GM19467 (cell line): ENCODE measurements at regions not wholly inside any gene's neighbourhood (a gene's known extent, or its start where the extent isn't known, plus 50 kb on each side); places are given as distances from the start of the nearest gene placed in this dataset.

Source experiments
- ATAC-seq: cut with Tn5 transposase; IDR thresholded peaks from one replicate; pipeline ENCODE4 v1.9.1; 2021; ENCODE audit warnings: mild to moderate bottlenecking, moderate library complexity; ENCODE audit not compliant: unreplicated experiment

DNA sequence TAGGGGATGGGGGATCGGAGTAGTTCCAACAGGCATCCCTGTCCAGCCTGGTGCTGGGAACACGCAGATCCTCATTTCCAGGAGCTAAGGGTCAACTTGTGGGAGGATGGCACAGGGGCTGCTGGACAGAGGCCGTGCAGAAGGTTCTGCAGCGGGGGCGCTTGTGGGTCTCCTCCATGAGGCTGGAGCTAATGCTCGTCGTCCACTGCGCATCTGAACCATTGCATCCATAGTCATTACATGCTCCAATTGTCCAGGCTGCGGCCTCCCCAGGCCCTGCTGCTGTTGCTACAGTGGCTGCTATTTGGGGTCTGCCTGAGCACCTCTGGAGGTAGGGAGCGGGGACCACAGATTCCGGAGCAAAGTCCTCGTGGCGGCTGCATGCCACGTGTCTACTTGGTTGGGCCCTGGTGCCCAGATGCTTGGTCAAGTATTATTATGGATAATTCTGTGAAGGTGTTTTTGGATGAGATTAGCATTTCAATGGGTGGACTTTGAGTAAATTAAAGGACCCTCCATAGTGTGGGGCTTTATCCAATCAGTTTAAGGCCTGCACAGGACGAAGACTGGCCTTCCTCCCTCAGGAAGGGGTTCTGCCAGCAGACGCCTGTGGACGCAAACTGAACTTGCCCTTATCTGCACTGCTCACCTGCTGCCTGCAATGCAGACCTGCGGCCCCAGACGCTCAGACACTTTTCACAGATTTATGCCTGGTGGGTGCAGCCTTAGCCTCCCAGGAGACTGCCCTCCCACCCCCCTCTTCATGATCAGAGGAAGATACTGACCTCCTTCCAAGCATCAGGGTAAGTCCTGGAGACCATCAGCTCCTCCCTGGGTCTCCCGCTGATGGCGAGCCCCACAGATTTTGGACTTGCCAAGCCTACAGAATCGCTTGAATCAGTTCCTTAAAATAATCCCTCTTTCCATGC, 127.5 kb upstream of the IRX4 start:
- ATAC-seq = no peak

GRCh38 chr5:2008851-2009629, 126.3 kb upstream of the IRX4 start:
- ATAC-seq = no peak

- ATAC-seq = no peak
These were observed 125.3 kb upstream of the IRX4 start for GRCh38 chr5:2007878-2008501.

DNA sequence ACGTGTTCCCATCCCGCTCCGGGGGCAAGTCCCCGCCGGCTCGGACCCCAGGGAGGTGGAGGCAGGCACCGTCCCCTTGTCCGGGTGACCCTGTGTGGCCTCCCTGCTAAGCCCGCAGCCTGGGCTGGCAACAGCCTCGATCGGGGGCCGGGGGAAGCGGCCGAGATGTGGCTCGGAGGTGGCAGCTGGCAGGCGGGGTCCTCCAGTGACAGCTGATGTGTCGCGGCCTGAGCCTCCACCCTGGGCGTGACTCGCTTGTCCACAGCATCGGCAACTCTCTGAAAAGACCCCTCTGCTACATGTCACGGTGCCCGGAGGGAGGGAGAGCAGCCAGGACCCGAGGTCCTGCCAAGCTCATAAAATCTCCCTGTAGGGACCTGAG, 124.8 kb upstream of the IRX4 start:
- ATAC-seq = no peak

GRCh38 chr5:2006971-2007291, 124.2 kb upstream of the IRX4 start:
- ATAC-seq = no peak

DNA sequence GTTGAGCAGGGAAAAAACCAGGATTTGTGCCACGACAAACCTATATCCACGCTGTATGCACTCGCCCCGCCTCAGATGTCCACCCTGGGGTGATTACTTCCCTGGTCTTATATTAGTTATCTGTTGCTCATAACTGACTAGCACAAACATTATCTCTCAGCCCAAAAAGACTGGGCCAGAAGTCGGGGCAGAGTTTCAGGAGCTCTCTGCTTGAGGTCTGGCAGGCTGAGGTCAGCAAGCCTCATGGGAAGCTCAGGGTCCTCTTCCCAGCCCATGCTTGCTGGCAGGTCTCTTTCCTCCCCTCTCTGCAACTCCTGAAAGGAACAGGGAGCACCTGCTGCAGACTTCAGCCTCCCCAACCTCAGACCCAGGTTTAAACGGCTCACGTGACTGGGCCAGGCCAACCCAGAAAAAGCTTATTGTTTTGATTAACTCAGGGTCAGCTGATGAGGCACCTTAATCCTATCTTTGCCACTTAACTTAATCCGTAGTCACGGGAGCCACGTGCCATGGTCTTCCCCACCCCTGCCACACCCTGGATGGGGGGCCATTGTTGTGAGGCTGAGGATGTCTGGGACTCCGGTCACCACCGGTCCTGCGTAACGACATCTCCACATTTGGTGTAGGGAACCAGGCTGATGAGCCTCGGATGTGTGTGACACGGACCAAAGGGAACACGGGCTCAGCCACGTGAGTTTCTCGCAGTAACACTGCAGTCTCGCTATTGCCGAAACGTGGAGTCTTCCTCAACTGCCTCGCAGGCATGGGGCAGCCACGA, 123.7 kb upstream of the IRX4 start:
- no peak for ATAC-seq

GRCh38 chr5:2005101-2006041, 122.6 kb upstream of the IRX4 start:
- ATAC-seq = no peak

DNA sequence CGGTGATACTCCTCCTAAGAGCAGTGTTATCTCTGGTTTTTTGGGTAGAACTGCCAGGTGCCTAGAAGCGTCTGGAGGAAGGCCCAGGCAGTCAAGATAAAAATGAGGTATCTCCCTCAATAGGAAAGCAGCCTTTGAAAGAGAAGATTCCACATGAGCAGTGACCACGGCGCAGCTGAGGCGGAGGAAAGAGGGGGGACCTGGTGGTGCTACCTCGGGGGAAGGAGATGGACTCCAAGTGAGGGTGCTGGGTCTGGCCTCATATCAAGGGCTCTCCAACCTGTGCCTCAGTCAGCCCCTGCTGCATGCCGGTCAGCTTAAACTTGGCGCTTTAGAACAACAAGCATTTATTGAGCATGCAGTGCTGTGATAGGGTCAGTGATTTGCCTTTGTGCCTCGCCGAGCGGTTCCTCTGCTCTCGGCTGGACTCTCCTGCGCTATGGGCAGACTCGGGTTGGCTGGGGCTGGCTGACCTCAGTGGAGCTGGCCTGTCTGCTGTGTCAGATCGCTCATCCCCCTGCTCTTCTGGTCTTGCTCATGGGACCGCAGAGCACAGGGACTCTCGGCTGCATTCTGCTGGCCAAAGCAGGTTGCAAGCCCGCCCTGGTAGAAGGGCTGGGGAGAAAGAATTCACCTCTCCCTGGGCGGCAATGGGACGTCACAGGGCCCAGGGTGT, 121.1 kb upstream of the IRX4 start:
- ATAC-seq = no peak

DNA sequence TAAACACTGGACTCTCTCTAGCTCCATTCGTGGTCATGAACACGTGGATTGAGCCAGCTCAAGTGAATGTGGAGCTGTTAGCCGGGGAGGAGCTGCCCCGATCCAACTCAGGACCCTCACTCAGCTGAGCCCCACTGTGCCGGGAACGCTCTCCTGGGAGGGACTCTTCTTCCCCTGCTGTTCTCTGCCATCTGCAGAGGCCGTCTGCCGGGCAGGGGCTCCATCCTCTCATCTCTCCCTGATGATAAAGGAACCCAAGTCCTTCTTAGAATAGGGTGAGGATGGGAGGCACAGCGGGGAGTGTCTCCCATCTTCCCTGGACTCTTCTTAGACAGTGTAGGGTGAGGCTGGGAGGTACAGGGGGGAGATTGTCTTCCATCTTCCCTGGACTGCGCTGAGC, 120.5 kb upstream of the IRX4 start:
- ATAC-seq = no peak

DNA sequence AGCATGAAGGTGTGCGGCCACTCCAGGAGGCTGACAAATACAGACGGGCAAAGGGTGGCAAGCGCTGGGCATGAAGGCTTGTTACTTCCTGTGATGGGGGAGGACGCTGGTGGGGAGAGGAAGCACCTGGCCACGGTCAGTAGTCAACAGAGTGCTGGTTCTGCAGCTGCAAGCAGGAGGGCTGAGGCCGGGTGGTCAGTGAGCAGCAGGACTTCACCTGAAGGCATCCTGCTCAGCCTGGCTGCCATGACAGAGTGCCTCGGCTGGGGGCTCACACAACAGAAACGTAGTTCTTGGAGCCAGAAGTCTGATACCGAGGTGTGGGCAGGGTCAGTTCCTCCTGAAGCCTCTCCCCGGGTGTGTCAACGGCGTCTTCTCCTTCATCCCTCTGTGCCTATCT, 118.6 kb upstream of the IRX4 start:
- ATAC-seq = no peak

- no peak for ATAC-seq
These were observed 117.9 kb upstream of the IRX4 start for GRCh38 chr5:2000591-2000990.

- ATAC-seq = no peak
These were observed 117.1 kb upstream of the IRX4 start for GRCh38 chr5:1999794-2000193.

- ATAC-seq = no peak
These were observed 116.1 kb upstream of the IRX4 start for GRCh38 chr5:1998716-1999317.

DNA sequence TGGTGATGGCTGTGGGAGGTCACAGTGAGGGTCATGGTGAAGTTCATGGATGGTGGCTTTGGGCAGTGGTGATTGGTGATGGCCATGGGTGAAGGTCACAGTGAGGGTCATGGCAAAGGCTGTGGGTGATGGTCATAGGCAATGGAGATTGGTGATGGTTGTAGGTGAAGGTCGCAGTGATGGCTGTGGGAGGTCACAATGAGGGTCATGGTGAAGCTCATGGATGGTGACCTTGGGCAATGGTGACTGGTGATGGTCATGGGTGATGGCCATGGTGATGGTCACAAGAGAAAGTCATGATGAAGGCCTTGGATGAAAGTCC, 115.6 kb upstream of the IRX4 start:
- ATAC-seq = no peak

- no peak for ATAC-seq
These were observed 115.1 kb upstream of the IRX4 start for GRCh38 chr5:1997640-1998347.

- ATAC-seq = no peak
These were observed 112.8 kb upstream of the IRX4 start for GRCh38 chr5:1995491-1995890.

DNA sequence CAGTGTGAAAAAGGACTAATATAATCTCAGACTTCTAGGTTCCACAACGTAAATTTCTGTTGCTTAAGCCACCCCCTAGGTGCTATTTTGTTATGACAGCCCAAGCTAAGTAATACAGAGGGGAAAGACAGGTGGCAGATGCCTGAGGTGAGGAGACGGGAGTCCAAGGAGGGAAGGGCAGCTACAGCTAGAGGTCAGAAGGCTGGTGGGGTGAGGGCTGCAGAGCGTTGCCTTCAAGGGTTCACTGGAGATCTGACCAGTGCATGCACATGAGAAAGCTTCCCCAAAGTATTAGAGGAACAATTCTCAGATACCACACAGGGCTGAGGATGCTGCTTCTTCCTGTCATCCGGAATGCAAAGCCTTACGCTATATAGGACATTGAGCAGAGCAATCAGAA, 104.7 kb upstream of the IRX4 start:
- ATAC-seq = no peak

GRCh38 chr5:1985781-1986180, 103.1 kb upstream of the IRX4 start:
- no peak for ATAC-seq
